HEK293 (cell line): ENCODE measurements at regions not wholly inside any gene's neighbourhood (a gene's known extent, or its start where the extent isn't known, plus 50 kb on each side); places are given as distances from the start of the nearest gene placed in this dataset.

ENCODE experiments used
- CTCF ChIA-PET: fragments of 350-600 bp; formaldehyde crosslinking; extraction: SDS; loops from one replicate; lab custom pipeline; 2021; ENCODE audit warnings: antibody characterized with exemption; lab: Yijun Ruan, JAX
- POLR2A ChIA-PET: fragments of 300-600 bp; formaldehyde crosslinking; extraction: SDS; loops from one replicate; lab custom pipeline; 2020; ENCODE audit warnings: antibody characterized with exemption, inconsistent platforms; lab: Yijun Ruan, JAX
- H3K27ac ChIP-seq: fragments of 200-500 bp; sonication (Bioruptor generic); 2 replicates; pipeline ENCODE4 v1.5.1; 2014; ENCODE audit warnings: low read depth, low read length, control low read depth, inconsistent platforms; ENCODE audit errors: extremely low read depth
- H3K36me3 ChIP-seq, 2 experiments: fragments of 200-500 bp in 1 of 2; sonication (Bioruptor generic) in 1 of 2; 1 replicate in 1 of 2; 2 replicates in 1 of 2; pipeline ENCODE4 v1.5.1; 2014 to 2017; ENCODE audit warnings: inconsistent platforms in 2 of 2, low read length in 2 of 2; ENCODE audit not compliant: control insufficient read depth in 2 of 2, insufficient read depth in 1 of 2
- H3K4me1 ChIP-seq: fragments of 200-500 bp; sonication (Bioruptor generic); 2 replicates; pipeline ENCODE4 v1.5.1; 2014; ENCODE audit warnings: mild to moderate bottlenecking, low read length, inconsistent platforms; ENCODE audit not compliant: control insufficient read depth, insufficient read depth
- H3K4me3 ChIP-seq: 2 replicates; pipeline ENCODE4 v1.5.1; 2011; ENCODE audit warnings: low read depth, mild to moderate bottlenecking, control low read depth, low read length, moderate library complexity
- H3K9me3 ChIP-seq: fragments of 200-500 bp; sonication (Bioruptor generic); 2 replicates; pipeline ENCODE4 v1.5.1; 2014; ENCODE audit warnings: low read depth, low read length, inconsistent platforms; ENCODE audit not compliant: control insufficient read depth, insufficient read depth
- FEZF1 ChIP-seq: fragments of 450-650 bp; formaldehyde crosslinking; IDR thresholded peaks from 2 replicates; pipeline ENCODE4 v1.5.1; 2016; ENCODE audit warnings: missing biosample characterization, missing genetic modification characterization
- PATZ1 ChIP-seq: fragments of 450-650 bp; formaldehyde crosslinking; IDR thresholded peaks from 2 replicates; pipeline ENCODE4 v1.5.1; 2016; ENCODE audit warnings: missing biosample characterization, missing genetic modification characterization
- PRDM2 ChIP-seq: fragments of 450-650 bp; formaldehyde crosslinking; IDR thresholded peaks from 2 replicates; pipeline ENCODE4 v1.5.1; 2016; ENCODE audit warnings: missing biosample characterization, missing genetic modification characterization, borderline replicate concordance
- ZBTB49 ChIP-seq: fragments of 450-650 bp; formaldehyde crosslinking; IDR thresholded peaks from 2 replicates; pipeline ENCODE4 v1.5.1; 2016; ENCODE audit warnings: missing biosample characterization, missing genetic modification characterization, low read depth
- ZFP69B ChIP-seq: fragments of 450-650 bp; formaldehyde crosslinking; IDR thresholded peaks from 2 replicates; pipeline ENCODE4 v1.5.1; 2016; ENCODE audit warnings: missing biosample characterization, missing genetic modification characterization
- ZNF169 ChIP-seq: fragments of 450-650 bp; formaldehyde crosslinking; IDR thresholded peaks from 2 replicates; pipeline ENCODE4 v1.5.1; 2016; ENCODE audit warnings: missing biosample characterization, missing genetic modification characterization
- ZNF404 ChIP-seq: fragments of 450-650 bp; formaldehyde crosslinking; IDR thresholded peaks from 2 replicates; pipeline ENCODE4 v1.5.1; 2017; ENCODE audit warnings: missing biosample characterization, missing genetic modification characterization
- ZSCAN5A ChIP-seq: fragments of 450-650 bp; formaldehyde crosslinking; IDR thresholded peaks from 2 replicates; pipeline ENCODE4 v1.5.1; 2016; ENCODE audit warnings: missing biosample characterization, missing genetic modification characterization
- TF ChIP-seq, protein P1 (sequence below): fragments of 450-650 bp; formaldehyde crosslinking; IDR thresholded peaks from 2 replicates; pipeline ENCODE4 v1.5.1; 2016; ENCODE audit warnings: missing biosample characterization, missing genetic modification characterization
- TF ChIP-seq, protein P2 (sequence below): fragments of 450-650 bp; formaldehyde crosslinking; IDR thresholded peaks from 2 replicates; pipeline ENCODE4 v1.5.1; 2016; ENCODE audit warnings: missing biosample characterization, missing genetic modification characterization
- TF ChIP-seq, protein P3 (sequence below): fragments of 450-650 bp; formaldehyde crosslinking; IDR thresholded peaks from 2 replicates; pipeline ENCODE4 v1.5.1; 2016; ENCODE audit warnings: missing biosample characterization, missing genetic modification characterization

DNA sequence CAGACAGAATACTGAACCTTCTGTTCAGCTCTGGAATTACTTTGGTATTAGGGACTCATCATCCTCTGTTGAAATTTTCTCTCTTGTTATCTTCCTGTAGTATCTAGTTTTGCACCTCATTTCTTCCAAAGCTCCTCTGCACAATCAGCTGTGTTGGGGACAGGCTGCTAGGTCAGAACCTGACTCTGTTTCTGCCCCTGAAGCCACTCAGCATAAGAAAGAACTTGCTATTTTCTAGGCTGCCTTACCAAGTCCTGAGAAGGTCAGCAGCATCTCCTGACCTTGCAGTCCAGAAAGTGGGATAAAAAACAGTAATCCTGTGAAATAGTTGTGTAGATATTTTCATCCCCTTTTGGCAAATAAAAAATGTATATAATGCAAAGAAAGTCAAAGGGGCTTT is 862.6 kb downstream of the SORCS3 start:
- Histone ChIP-seq H3K36me3 (no peaks in the 10 kb centered on the region), H3K4me3 (no peak overlapping the region), H3K27ac (no peak overlapping the region), H3K9me3 (no peaks in the 10 kb centered on the region), H3K4me1 (no peaks in the 10 kb centered on the region)
- ChIA-PET POLR2A (no interaction called here), CTCF (interaction anchor here (1.2 kb wide), 1 partner anchor 555 kb away, joined by 3 read pairs; no protein-coding TSS in a partner anchor)
- TF ChIP-seq, protein P1, sequence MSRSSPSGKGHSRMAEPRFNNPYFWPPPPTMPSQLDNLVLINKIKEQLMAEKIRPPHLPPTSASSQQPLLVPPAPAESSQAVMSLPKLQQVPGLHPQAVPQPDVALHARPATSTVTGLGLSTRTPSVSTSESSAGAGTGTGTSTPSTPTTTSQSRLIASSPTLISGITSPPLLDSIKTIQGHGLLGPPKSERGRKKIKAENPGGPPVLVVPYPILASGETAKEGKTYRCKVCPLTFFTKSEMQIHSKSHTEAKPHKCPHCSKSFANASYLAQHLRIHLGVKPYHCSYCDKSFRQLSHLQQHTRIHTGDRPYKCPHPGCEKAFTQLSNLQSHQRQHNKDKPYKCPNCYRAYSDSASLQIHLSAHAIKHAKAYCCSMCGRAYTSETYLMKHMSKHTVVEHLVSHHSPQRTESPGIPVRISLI (tag by site-specific recombination) = no peak
- no peak for TF ChIP-seq ZBTB49 (tag by site-specific recombination)
- TF ChIP-seq FEZF1 (tag by site-specific recombination) = no peak
- no peak for TF ChIP-seq ZNF169
- no peak for TF ChIP-seq PRDM2

DNA sequence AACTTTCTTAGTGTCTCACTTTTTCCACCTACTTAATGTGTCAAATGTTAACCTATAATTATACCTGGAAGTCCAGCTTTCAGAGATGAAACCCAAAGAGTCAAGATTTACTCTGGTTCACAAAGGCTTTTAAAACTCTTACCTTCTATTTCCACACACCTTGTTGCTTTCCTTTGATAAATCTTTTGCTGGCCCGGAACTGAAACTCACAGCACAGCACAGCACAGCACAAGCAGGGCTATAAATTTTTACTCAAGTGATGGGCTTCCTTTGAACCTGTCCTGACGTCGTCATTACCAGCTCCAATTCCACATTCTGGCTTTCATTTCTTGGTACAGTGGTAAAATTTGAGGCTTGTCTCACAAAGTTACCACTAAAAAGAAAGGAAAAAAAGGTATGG is 861.0 kb downstream of the SORCS3 start:
- CTCF ChIA-PET = no interaction called here
- Histone ChIP-seq H3K36me3 (no peaks in the 10 kb centered on the region), H3K9me3 (no peaks in the 10 kb centered on the region), H3K4me3 (no peak overlapping the region), H3K27ac (no peak overlapping the region), H3K4me1 (no peaks in the 10 kb centered on the region)
- TF ChIP-seq PATZ1 (tag by site-specific recombination) (no peak), ZSCAN5A (tag by site-specific recombination) (no peak), ZNF404 (no peak), ZFP69B (no peak)
- TF ChIP-seq, protein P2, sequence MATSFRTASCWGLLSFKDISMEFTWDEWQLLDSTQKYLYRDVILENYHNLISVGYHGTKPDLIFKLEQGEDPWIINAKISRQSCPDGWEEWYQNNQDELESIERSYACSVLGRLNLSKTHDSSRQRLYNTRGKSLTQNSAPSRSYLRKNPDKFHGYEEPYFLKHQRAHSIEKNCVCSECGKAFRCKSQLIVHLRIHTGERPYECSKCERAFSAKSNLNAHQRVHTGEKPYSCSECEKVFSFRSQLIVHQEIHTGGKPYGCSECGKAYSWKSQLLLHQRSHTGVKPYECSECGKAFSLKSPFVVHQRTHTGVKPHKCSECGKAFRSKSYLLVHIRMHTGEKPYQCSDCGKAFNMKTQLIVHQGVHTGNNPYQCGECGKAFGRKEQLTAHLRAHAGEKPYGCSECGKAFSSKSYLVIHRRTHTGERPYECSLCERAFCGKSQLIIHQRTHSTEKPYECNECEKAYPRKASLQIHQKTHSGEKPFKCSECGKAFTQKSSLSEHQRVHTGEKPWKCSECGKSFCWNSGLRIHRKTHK = no peak
- TF ChIP-seq, protein P3, sequence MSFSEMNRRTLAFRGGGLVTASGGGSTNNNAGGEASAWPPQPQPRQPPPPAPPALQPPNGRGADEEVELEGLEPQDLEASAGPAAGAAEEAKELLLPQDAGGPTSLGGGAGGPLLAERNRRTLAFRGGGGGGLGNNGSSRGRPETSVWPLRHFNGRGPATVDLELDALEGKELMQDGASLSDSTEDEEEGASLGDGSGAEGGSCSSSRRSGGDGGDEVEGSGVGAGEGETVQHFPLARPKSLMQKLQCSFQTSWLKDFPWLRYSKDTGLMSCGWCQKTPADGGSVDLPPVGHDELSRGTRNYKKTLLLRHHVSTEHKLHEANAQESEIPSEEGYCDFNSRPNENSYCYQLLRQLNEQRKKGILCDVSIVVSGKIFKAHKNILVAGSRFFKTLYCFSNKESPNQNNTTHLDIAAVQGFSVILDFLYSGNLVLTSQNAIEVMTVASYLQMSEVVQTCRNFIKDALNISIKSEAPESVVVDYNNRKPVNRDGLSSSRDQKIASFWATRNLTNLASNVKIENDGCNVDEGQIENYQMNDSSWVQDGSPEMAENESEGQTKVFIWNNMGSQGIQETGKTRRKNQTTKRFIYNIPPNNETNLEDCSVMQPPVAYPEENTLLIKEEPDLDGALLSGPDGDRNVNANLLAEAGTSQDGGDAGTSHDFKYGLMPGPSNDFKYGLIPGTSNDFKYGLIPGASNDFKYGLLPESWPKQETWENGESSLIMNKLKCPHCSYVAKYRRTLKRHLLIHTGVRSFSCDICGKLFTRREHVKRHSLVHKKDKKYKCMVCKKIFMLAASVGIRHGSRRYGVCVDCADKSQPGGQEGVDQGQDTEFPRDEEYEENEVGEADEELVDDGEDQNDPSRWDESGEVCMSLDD (tag by site-specific recombination) = no peak
- POLR2A ChIA-PET = no interaction called here
